ENCODE measurements at regions not wholly inside any gene's neighbourhood (a gene's known extent, or its start where the extent isn't known, plus 50 kb on each side); places are given as distances from the start of the nearest gene placed in this dataset.

- TF ChIP-seq, protein P1, sequence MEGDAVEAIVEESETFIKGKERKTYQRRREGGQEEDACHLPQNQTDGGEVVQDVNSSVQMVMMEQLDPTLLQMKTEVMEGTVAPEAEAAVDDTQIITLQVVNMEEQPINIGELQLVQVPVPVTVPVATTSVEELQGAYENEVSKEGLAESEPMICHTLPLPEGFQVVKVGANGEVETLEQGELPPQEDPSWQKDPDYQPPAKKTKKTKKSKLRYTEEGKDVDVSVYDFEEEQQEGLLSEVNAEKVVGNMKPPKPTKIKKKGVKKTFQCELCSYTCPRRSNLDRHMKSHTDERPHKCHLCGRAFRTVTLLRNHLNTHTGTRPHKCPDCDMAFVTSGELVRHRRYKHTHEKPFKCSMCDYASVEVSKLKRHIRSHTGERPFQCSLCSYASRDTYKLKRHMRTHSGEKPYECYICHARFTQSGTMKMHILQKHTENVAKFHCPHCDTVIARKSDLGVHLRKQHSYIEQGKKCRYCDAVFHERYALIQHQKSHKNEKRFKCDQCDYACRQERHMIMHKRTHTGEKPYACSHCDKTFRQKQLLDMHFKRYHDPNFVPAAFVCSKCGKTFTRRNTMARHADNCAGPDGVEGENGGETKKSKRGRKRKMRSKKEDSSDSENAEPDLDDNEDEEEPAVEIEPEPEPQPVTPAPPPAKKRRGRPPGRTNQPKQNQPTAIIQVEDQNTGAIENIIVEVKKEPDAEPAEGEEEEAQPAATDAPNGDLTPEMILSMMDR (IDR thresholded peaks at IDR 0.05; ENCODE audit: insufficient read depth, low read length, poor library complexity, severe bottlenecking) = no peak
- no peak for TF ChIP-seq EZH2phosphoT487 (conservative IDR thresholded peaks at IDR 0.05; ENCODE audit: low read length)
Observed at GRCh38 chr12:113571713-113572112, 100.0 kb upstream of the LHX5 start.

All from SU-DHL-6 (cell line).